ENCODE measurements at regions not wholly inside any gene's neighbourhood (a gene's known extent, or its start where the extent isn't known, plus 50 kb on each side); places are given as distances from the start of the nearest gene placed in this dataset.

- DNase-seq (ENCODE audit: insufficient read length, low spot score) (no peak), FAIRE-seq (no peak)
- TF ChIP-seq POLR2A (IDR thresholded peaks at IDR 0.05; ENCODE audit: low read depth, low read length) (no peak), POLR2AphosphoS5 (IDR thresholded peaks at IDR 0.05; ENCODE audit: low read depth, low read length) (no peak), SPI1 (IDR thresholded peaks at IDR 0.05; ENCODE audit: low read depth, low read length) (no peak), PAX5 (IDR thresholded peaks at IDR 0.05; ENCODE audit: insufficient read depth, low read length, severe bottlenecking) (no peak), TAF1 (IDR thresholded peaks at IDR 0.05; ENCODE audit: low read depth, low read length) (no peak), POU2F2 (IDR thresholded peaks at IDR 0.05; ENCODE audit: low read depth, low read length) (no peak)
Observed at GRCh38 chr5:89473196-89473595, 590.2 kb upstream of the MEF2C start.

GRCh38 chr5:89471541-89471940 is 588.6 kb upstream of the MEF2C start:
- TF ChIP-seq PAX5 (IDR thresholded peaks at IDR 0.05; ENCODE audit: insufficient read depth, low read length, severe bottlenecking) (no peak), POLR2AphosphoS5 (IDR thresholded peaks at IDR 0.05; ENCODE audit: low read depth, low read length) (no peak), SPI1 (IDR thresholded peaks at IDR 0.05; ENCODE audit: low read depth, low read length) (no peak), TAF1 (IDR thresholded peaks at IDR 0.05; ENCODE audit: low read depth, low read length) (no peak), POU2F2 (IDR thresholded peaks at IDR 0.05; ENCODE audit: low read depth, low read length) (no peak), POLR2A (IDR thresholded peaks at IDR 0.05; ENCODE audit: low read depth, low read length) (no peak)
- DNase-seq (ENCODE audit: insufficient read length, low spot score) (no peak), FAIRE-seq (no peak)

GRCh38 chr5:89471115-89471514 is 588.1 kb upstream of the MEF2C start:
- DNase-seq (ENCODE audit: insufficient read length, low spot score) = no peak
- no peak for FAIRE-seq
- no peak for TF ChIP-seq SPI1 (IDR thresholded peaks at IDR 0.05; ENCODE audit: low read depth, low read length)
- no peak for TF ChIP-seq TAF1 (IDR thresholded peaks at IDR 0.05; ENCODE audit: low read depth, low read length)
- no peak for TF ChIP-seq POU2F2 (IDR thresholded peaks at IDR 0.05; ENCODE audit: low read depth, low read length)
- no peak for TF ChIP-seq PAX5 (IDR thresholded peaks at IDR 0.05; ENCODE audit: insufficient read depth, low read length, severe bottlenecking)
- no peak for TF ChIP-seq POLR2A (IDR thresholded peaks at IDR 0.05; ENCODE audit: low read depth, low read length)

- DNase-seq (ENCODE audit: insufficient read length, low spot score) (no peak), FAIRE-seq (no peak)
- no peak for TF ChIP-seq POLR2A (IDR thresholded peaks at IDR 0.05; ENCODE audit: low read depth, low read length)
- TF ChIP-seq TAF1 (IDR thresholded peaks at IDR 0.05; ENCODE audit: low read depth, low read length) = no peak
- TF ChIP-seq POU2F2 (IDR thresholded peaks at IDR 0.05; ENCODE audit: low read depth, low read length) = no peak
- no peak for TF ChIP-seq POLR2AphosphoS5 (IDR thresholded peaks at IDR 0.05; ENCODE audit: low read depth, low read length)
- TF ChIP-seq PAX5 (IDR thresholded peaks at IDR 0.05; ENCODE audit: insufficient read depth, low read length, severe bottlenecking) = no peak
- no peak for TF ChIP-seq SPI1 (IDR thresholded peaks at IDR 0.05; ENCODE audit: low read depth, low read length)
Observed at GRCh38 chr5:89470658-89471057, 587.7 kb upstream of the MEF2C start.

- FAIRE-seq = no peak
- no peak for DNase-seq (ENCODE audit: insufficient read length, low spot score)
- TF ChIP-seq TAF1 (IDR thresholded peaks at IDR 0.05; ENCODE audit: low read depth, low read length) (no peak), POLR2AphosphoS5 (IDR thresholded peaks at IDR 0.05; ENCODE audit: low read depth, low read length) (no peak), SPI1 (IDR thresholded peaks at IDR 0.05; ENCODE audit: low read depth, low read length) (no peak), POU2F2 (IDR thresholded peaks at IDR 0.05; ENCODE audit: low read depth, low read length) (no peak), POLR2A (IDR thresholded peaks at IDR 0.05; ENCODE audit: low read depth, low read length) (no peak), PAX5 (IDR thresholded peaks at IDR 0.05; ENCODE audit: insufficient read depth, low read length, severe bottlenecking) (no peak)
Observed at GRCh38 chr5:89458332-89458656, 575.3 kb upstream of the MEF2C start.

- DNase-seq (ENCODE audit: insufficient read length, low spot score) (no peak), FAIRE-seq (no peak)
- no peak for TF ChIP-seq TAF1 (IDR thresholded peaks at IDR 0.05; ENCODE audit: low read depth, low read length)
- no peak for TF ChIP-seq POLR2A (IDR thresholded peaks at IDR 0.05; ENCODE audit: low read depth, low read length)
- no peak for TF ChIP-seq POLR2AphosphoS5 (IDR thresholded peaks at IDR 0.05; ENCODE audit: low read depth, low read length)
- TF ChIP-seq SPI1 (IDR thresholded peaks at IDR 0.05; ENCODE audit: low read depth, low read length) = no peak
- TF ChIP-seq PAX5 (IDR thresholded peaks at IDR 0.05; ENCODE audit: insufficient read depth, low read length, severe bottlenecking) = no peak
- TF ChIP-seq POU2F2 (IDR thresholded peaks at IDR 0.05; ENCODE audit: low read depth, low read length) = no peak
Observed at GRCh38 chr5:89457411-89458331, 574.7 kb upstream of the MEF2C start.

- FAIRE-seq (peak; percentile 60), DNase-seq (ENCODE audit: insufficient read length, low spot score) (no peak)
- TF ChIP-seq POLR2A (IDR thresholded peaks at IDR 0.05; ENCODE audit: low read depth, low read length) (no peak), PAX5 (IDR thresholded peaks at IDR 0.05; ENCODE audit: insufficient read depth, low read length, severe bottlenecking) (peak; percentile 89), TAF1 (IDR thresholded peaks at IDR 0.05; ENCODE audit: low read depth, low read length) (no peak), SPI1 (IDR thresholded peaks at IDR 0.05; ENCODE audit: low read depth, low read length) (no peak)
Observed at GRCh38 chr5:89452081-89452480, 569.1 kb upstream of the MEF2C start.

- TF ChIP-seq POLR2A (IDR thresholded peaks at IDR 0.05; ENCODE audit: low read depth, low read length) (no peak), PAX5 (IDR thresholded peaks at IDR 0.05; ENCODE audit: insufficient read depth, low read length, severe bottlenecking) (no peak), TAF1 (IDR thresholded peaks at IDR 0.05; ENCODE audit: low read depth, low read length) (no peak), POLR2AphosphoS5 (IDR thresholded peaks at IDR 0.05; ENCODE audit: low read depth, low read length) (no peak), SPI1 (IDR thresholded peaks at IDR 0.05; ENCODE audit: low read depth, low read length) (no peak), POU2F2 (IDR thresholded peaks at IDR 0.05; ENCODE audit: low read depth, low read length) (no peak)
- no peak for FAIRE-seq
- DNase-seq (ENCODE audit: insufficient read length, low spot score) = no peak
Observed at GRCh38 chr5:89451263-89451662, 568.3 kb upstream of the MEF2C start.

- TF ChIP-seq POLR2AphosphoS5 (IDR thresholded peaks at IDR 0.05; ENCODE audit: low read depth, low read length) (no peak), POLR2A (IDR thresholded peaks at IDR 0.05; ENCODE audit: low read depth, low read length) (no peak), POU2F2 (IDR thresholded peaks at IDR 0.05; ENCODE audit: low read depth, low read length) (no peak), TAF1 (IDR thresholded peaks at IDR 0.05; ENCODE audit: low read depth, low read length) (no peak), SPI1 (IDR thresholded peaks at IDR 0.05; ENCODE audit: low read depth, low read length) (no peak), PAX5 (IDR thresholded peaks at IDR 0.05; ENCODE audit: insufficient read depth, low read length, severe bottlenecking) (no peak)
- DNase-seq (ENCODE audit: insufficient read length, low spot score) (no peak), FAIRE-seq (no peak)
Observed at GRCh38 chr5:89450149-89450538, 567.2 kb upstream of the MEF2C start.
